GM21423 (cell line): ENCODE measurements at regions not wholly inside any gene's neighbourhood (a gene's known extent, or its start where the extent isn't known, plus 50 kb on each side); places are given as distances from the start of the nearest gene placed in this dataset.

Source experiments
- ATAC-seq: cut with Tn5 transposase; IDR thresholded peaks from one replicate; pipeline ENCODE4 v1.9.1; 2021; ENCODE audit warnings: mild to moderate bottlenecking, moderate library complexity; ENCODE audit not compliant: unreplicated experiment

GRCh38 chr5:53211799-53212198 is 102.2 kb upstream of the MOCS2 start:
- ATAC-seq: no peak

DNA sequence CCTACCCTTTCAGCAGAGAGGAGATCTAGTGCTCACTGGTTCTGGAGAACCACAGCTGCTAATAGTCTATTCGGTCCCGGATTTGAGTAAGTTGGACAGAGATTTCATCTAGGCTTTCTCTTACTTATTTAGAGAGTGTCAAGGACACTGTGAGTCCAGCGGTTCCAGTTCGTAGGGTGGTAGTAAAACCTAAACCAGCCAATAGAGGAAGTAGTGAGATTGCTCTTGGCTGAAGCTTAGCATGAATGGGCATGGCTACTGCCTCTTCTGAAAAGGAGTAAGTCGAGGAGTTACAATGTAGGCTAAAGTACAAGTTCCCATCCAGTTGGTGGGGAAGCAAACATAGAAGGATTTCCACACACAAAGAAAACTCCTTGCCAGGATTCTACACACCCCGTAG is 109.6 kb upstream of the MOCS2 start:
- ATAC-seq: no peak

DNA sequence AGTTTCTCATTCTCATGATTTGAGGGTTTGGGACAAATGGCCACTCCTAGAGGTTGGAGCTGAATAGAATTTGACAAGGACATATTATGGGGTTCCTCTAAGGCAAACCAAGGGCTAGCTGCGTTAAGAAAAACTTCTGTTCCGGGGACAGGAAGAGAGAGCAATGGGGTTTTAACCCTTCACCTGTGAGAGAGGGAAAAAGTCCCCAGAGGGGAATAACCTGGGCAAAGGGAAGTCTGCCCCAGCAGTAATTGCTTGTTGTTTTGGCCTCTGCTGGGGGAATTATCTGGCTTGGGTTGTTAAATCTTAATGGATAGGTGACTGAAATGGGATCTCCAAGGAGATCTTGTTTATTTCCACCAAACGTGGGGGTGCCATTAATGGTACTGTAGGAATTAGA is 110.1 kb upstream of the MOCS2 start:
- ATAC-seq: no peak

GRCh38 chr5:53233645-53234405 is 124.3 kb upstream of the MOCS2 start:
- no peak for ATAC-seq

DNA sequence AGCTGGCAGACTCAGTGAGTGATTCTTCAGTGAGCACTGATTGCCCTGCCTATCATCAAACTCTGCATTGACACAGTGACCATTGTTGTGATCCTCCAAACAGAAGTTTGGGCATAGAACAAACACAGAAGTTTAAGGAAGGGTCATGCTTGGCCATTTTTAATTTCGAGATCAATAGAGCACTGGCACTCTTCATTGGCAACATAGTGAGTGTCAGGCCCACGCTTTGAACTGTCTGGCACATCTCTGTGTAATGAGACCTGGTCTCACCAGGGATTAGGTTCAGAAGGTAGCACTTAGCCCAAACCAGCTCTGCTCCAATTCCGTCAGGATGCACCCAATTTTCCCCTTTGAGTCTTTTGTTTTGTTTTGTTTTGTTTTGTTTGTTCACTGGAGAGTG is 127.1 kb upstream of the MOCS2 start:
- ATAC-seq: no peak

DNA sequence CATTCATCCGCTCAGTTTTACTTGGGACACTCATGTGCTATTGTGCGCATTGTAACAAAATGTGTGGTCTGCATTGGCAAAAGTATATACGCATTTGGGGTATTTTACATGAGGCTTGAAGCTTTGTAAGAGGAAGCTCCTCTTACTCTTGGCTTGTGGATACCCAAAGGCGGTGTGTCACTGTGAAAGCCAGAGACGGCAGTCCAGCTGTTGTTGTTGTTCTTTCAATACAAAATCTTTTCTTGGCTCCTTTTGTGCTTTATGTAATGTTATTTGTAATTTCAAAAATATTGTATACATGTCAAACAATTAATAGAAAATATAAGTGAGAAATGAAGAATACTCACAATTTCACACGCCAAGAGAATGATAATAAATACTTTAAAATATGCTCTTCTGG is 128.3 kb upstream of the MOCS2 start:
- ATAC-seq: no peak

DNA sequence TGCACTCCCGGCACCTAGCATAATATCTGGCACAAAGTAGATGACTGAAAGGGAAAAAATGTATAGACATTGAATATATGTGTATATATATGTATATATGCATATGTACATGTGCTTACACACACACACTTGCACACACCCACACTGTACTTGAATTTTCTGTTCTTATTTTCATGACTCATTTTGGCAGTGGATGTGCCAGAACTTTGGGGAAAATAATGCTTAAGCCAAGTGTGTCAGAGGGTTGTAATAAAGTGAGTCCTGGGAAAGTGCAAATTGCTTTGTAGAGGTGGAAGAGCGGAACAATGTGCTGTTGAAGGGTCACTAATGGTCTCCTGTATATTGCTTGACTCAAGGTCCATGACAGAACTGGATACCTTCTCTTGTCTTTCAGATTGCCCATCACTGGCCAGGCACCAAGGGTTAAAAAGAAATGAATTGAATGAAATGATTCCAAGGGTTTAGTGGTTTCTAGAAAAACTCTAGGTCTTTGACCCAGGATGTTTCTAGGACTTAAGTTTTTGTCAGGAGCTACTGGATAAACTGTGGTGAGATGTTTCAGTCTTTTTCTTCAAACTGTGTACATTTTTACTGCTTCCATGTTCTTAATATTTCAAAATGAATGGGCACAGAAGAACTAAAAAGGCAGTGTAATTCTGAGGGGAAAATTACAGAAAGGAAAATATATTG is 129.9 kb upstream of the MOCS2 start:
- ATAC-seq: no peak

DNA sequence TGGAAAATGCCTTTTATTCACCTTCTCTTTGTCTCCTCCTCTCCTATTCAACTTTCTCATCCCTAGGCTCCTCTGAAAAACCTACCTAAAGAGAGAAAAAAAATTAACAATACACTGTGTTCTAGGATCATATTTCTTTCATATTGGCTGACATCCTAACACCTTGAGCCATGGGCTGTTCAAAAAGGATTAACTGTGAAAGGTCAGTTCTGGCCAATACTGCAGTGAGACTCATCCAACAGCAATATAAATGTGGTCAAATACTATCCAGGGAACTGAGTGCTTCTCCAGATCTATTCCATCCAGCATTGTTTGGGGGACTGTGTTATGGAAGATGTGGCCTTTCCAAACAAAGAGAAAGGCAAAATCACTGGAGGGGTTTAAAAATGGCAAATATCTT is 131.1 kb upstream of the MOCS2 start:
- ATAC-seq: no peak

- ATAC-seq: no peak
These were observed 132.0 kb upstream of the MOCS2 start for GRCh38 chr5:53241572-53241971.

DNA sequence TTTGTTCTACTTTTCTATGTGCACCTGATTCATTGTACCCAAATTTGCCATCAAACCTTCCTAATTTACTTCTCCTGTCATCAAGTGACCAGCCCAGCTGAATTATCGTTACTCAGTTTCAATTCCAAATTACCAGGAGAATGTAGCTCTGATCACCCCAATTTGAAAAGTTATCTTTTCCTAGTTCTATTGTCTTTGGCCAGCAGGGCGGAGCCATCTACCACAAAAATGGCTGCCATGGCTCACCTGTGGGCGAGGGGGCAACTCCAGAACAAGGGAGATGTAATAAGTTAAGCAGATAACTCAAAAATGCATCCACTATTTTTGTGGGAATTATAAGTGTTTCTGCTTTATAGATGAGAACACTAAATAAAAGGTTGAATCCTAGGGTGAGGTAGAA is 133.8 kb upstream of the MOCS2 start:
- ATAC-seq: no peak

DNA sequence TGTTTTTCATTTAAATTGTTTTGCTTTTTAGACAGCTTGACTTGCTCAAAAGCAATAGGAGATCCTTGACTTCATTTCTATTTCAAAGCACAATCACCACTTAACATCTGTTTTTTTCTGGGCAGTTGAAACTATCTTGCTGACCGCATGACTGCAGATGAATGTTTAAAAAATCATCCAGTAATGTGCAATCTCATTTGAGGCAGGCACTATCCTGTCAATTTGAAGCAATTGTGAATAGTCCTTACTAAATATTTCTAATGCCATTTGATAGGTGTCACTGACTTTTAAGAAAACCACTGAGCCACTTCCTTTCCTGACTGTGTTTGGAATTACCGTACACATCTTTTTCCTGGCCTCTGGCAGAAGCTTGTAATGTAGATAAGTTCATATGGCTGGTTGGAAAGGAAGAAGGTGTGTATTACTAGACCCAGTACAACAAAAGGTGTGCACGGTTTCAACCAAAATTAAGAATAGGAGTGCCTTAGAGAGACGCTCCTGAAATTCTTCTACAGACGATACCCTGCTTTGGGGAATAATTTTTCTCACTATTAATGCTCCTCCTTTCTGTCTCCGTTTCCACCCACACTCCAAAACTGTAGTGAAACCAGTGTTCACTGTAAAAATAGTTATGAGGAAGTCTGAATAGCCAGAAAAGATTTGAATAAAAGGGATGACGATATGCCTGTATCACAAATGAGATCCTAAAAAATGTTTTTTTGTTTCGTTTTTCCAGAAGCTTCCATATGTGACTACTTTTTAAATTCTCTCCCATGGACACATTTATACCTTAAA is 136.7 kb upstream of the MOCS2 start:
- no peak for ATAC-seq

- no peak for ATAC-seq
These were observed 140.1 kb upstream of the MOCS2 start for GRCh38 chr5:53249529-53250200.

- ATAC-seq: no peak
These were observed 140.6 kb upstream of the MOCS2 start for GRCh38 chr5:53250201-53250550.

DNA sequence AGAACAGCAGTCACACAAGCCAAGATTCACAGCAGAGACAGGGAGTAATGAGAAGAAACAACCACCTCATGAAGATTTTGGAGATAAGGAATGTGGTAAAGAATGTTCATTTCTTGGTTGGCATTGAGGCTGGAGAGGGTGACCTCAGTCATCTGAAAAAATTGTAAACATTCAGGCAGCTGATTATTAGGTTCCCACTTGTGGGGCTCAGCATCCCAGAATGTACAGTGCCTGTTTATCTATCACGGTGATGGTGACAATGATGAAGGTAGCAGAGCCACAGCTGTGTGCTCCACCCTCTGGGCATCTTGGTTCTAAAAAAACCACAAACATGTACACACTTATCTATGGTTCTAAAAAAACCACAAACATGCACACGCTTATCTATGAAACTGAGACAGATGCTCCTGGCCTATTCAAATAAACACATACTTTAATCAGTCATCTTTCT is 143.9 kb upstream of the MOCS2 start:
- ATAC-seq: no peak

DNA sequence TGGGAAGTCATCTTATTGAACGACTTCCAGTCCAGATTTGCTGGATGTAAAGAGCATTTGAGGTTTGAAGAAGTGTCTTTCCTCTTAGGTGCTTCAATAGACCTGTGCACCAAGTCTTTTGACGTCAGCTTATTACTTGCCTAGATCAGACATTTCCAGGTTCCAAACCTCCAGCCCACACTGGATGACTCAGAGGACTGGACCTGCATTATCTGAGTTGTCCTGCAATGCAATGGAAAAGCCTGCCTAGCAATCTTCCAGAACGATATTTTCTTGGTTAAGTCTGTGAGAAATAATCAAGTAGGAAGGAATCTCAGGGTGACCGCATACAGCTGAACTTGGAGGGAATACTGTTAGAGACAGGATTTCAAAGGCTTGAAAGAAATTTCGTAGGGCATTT is 147.2 kb upstream of the MOCS2 start:
- no peak for ATAC-seq

DNA sequence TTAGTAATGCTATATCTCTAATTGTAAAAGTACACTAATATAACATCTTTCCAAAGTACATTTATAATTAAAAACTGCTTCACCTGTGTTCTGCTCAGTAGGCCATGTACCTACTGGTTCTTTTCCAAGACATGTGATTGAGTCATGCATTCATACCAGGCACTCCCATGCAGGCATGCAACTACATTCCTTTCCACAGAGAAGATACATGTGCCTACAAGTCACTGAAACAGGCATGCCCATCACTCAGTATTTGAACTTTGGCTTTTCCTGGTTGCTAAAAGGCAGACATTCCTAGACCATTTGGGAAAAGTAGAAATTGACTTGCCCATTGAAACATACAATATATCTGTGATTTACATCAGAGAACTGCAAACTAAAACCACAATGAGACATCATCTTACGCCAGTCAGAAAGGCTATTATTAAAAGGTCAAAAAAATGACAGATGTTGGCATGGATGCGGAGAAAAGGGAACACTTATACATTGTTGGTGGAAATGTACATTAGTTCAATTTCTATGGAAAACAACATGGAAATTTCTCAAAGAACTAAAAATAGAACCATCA is 148.3 kb upstream of the MOCS2 start:
- no peak for ATAC-seq

DNA sequence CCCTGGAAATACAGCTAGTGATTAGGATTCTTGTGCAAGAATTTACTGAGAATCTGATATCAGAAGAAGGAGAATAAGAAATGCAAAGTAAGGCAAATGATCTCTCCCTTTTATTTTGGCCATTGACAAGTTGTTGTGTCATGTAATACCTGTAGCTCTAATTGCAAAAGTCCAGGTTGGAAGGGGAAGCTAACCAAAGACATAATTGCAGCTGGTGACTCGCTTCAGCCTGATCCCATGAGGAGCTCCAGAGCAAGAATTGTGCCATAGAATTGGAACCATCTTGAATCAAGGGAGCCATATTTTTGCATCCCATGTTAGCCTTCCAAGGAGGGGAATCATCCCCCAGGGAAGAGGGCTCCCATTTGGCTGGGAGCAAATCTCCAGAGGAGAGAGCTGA is 149.6 kb upstream of the MOCS2 start:
- ATAC-seq: no peak

GRCh38 chr5:53260446-53260845 is 150.9 kb upstream of the MOCS2 start:
- ATAC-seq: no peak

DNA sequence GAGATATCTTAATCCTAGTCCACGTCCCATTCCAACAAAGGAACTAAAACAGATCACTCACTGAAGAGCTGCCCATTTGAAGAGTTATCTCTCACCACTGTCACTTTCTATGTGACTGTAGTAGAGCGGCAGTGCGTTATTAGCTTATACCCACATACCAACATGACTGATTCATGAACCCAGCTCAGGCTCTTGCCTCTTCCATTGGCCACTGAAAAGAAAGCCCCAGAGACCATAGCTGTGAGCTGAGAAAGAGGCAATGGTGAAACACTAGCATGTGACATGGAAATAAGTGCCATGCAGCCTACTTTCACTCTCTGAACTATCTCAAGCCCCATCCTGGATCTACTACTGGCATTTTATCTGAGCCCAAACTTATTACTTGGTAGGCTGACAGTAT is 151.7 kb upstream of the MOCS2 start:
- no peak for ATAC-seq

DNA sequence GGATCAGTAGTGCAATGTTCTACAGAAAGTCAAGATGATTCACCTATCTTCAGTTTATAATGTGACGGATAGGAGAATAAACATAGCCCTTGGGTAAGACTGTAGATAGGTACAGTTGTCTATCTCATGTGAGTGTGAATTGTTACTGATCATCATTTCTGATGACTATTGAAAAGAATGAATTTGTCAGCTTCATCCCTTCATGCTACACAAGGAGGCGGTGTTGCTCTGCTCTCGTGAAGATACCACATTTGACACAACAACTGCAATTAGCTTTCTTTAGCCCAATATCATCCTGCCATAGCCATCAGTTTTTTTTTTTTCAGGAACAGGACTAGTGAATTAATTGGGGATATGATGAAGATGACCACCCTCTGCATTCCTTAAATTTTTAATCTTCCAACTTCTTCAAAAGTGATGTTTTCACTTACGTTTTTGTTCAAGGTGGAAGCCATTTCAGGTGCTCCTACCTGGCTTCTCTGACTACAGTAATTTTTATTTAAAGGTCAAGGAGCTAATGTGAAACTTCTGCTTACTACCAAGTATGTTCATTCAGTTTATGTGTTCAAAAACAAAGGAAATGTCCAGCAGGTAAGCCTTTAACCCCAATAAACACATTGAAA is 152.9 kb upstream of the MOCS2 start:
- no peak for ATAC-seq

GRCh38 chr5:53263151-53263550 is 153.6 kb upstream of the MOCS2 start:
- no peak for ATAC-seq
